ENCODE measurements at regions not wholly inside any gene's neighbourhood (a gene's known extent, or its start where the extent isn't known, plus 50 kb on each side); places are given as distances from the start of the nearest gene placed in this dataset.

DNA sequence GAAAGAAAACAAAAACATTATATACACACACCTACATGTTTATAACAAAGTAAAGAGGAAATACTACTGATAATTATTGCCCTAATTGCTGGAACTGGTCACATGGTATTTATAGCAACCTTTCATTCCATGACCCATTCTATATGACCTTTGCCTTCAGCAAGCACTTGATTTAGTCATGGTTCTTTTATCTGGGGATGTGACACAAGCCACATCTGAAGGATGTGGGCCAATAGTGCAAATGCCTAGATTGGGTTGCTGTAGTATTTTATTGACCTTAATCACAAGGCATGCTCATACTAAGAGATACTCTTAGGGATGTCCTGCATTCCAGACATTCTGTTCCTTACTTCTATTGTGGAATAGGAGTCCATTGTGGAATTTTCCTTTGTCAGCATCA, 723.5 kb upstream of the POM121L12 start:
- H3K9ac ChIP-seq (ENCODE audit: low read length): no peak overlapping the region
- no peaks in the 10 kb centered on the region for H3K27me3 ChIP-seq (ENCODE audit: low read length)
- no peaks in the 10 kb centered on the region for H3K9me3 ChIP-seq (ENCODE audit: insufficient read depth, low read length)
- H2AFZ ChIP-seq (ENCODE audit: low read depth, low read length, severe bottlenecking): no peak overlapping the region
- no peaks in the 10 kb centered on the region for H3K79me2 ChIP-seq (ENCODE audit: insufficient read depth, low read length)
- H3K36me3 ChIP-seq (ENCODE audit: low read length): no peaks in the 10 kb centered on the region
- H3K9me2 ChIP-seq (replicated peaks; ENCODE audit: insufficient read depth, low read length): no peaks in the 10 kb centered on the region
- H3K27ac ChIP-seq (ENCODE audit: low read depth, low read length): no peak overlapping the region
- no peak overlapping the region for H3K4me3 ChIP-seq (ENCODE audit: insufficient read depth, low read length, poor library complexity, severe bottlenecking)
- H3F3A ChIP-seq (ENCODE audit: insufficient read depth): no peaks in the 10 kb centered on the region
- no peak overlapping the region for H3K4me2 ChIP-seq (ENCODE audit: low read depth, low read length, poor library complexity, severe bottlenecking)
- no peaks in the 10 kb centered on the region for H4K20me1 ChIP-seq (ENCODE audit: low read depth, low read length)
- TF ChIP-seq EZH2phosphoT487 (conservative IDR thresholded peaks at IDR 0.05; ENCODE audit: low read length): no peak
- TF ChIP-seq, protein P1, sequence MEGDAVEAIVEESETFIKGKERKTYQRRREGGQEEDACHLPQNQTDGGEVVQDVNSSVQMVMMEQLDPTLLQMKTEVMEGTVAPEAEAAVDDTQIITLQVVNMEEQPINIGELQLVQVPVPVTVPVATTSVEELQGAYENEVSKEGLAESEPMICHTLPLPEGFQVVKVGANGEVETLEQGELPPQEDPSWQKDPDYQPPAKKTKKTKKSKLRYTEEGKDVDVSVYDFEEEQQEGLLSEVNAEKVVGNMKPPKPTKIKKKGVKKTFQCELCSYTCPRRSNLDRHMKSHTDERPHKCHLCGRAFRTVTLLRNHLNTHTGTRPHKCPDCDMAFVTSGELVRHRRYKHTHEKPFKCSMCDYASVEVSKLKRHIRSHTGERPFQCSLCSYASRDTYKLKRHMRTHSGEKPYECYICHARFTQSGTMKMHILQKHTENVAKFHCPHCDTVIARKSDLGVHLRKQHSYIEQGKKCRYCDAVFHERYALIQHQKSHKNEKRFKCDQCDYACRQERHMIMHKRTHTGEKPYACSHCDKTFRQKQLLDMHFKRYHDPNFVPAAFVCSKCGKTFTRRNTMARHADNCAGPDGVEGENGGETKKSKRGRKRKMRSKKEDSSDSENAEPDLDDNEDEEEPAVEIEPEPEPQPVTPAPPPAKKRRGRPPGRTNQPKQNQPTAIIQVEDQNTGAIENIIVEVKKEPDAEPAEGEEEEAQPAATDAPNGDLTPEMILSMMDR (IDR thresholded peaks at IDR 0.05; ENCODE audit: insufficient read depth, low read length, poor library complexity, severe bottlenecking): no peak

DNA sequence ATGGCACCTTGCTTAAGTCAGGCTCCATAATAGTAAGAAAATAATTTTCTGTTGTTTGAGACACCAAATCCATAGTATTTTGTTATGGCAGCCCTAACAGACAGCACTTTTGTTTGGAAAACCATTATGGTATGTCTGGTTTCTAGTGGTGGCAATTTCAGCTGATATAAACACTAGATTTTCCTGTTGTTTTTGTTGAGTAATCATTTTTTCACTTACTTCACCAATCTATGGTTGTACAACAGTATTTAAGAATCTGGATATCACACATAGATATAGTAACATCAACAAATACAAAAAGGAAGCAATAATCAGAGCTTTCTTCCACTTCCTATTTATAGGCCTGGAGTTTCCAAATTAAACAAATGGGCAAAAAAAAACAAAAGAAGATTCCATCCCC, 725.8 kb upstream of the POM121L12 start:
- no peak overlapping the region for H3K4me2 ChIP-seq (ENCODE audit: low read depth, low read length, poor library complexity, severe bottlenecking)
- H3K27ac ChIP-seq (ENCODE audit: low read depth, low read length): no peak overlapping the region
- H3K79me2 ChIP-seq (ENCODE audit: insufficient read depth, low read length): no peaks in the 10 kb centered on the region
- no peaks in the 10 kb centered on the region for H3F3A ChIP-seq (ENCODE audit: insufficient read depth)
- TF ChIP-seq EZH2phosphoT487 (conservative IDR thresholded peaks at IDR 0.05; ENCODE audit: low read length): no peak
- TF ChIP-seq, protein P1 (IDR thresholded peaks at IDR 0.05; ENCODE audit: insufficient read depth, low read length, poor library complexity, severe bottlenecking): no peak
- H3K9me2 ChIP-seq (replicated peaks; ENCODE audit: insufficient read depth, low read length): no peaks in the 10 kb centered on the region
- H4K20me1 ChIP-seq (ENCODE audit: low read depth, low read length): no peaks in the 10 kb centered on the region
- no peak overlapping the region for H3K4me3 ChIP-seq (ENCODE audit: insufficient read depth, low read length, poor library complexity, severe bottlenecking)
- H2AFZ ChIP-seq (ENCODE audit: low read depth, low read length, severe bottlenecking): no peak overlapping the region
- H3K9me3 ChIP-seq (ENCODE audit: insufficient read depth, low read length): no peaks in the 10 kb centered on the region
- no peaks in the 10 kb centered on the region for H3K36me3 ChIP-seq (ENCODE audit: low read length)
- H3K27me3 ChIP-seq (ENCODE audit: low read length): no peaks in the 10 kb centered on the region
- no peak overlapping the region for H3K9ac ChIP-seq (ENCODE audit: low read length)

DNA sequence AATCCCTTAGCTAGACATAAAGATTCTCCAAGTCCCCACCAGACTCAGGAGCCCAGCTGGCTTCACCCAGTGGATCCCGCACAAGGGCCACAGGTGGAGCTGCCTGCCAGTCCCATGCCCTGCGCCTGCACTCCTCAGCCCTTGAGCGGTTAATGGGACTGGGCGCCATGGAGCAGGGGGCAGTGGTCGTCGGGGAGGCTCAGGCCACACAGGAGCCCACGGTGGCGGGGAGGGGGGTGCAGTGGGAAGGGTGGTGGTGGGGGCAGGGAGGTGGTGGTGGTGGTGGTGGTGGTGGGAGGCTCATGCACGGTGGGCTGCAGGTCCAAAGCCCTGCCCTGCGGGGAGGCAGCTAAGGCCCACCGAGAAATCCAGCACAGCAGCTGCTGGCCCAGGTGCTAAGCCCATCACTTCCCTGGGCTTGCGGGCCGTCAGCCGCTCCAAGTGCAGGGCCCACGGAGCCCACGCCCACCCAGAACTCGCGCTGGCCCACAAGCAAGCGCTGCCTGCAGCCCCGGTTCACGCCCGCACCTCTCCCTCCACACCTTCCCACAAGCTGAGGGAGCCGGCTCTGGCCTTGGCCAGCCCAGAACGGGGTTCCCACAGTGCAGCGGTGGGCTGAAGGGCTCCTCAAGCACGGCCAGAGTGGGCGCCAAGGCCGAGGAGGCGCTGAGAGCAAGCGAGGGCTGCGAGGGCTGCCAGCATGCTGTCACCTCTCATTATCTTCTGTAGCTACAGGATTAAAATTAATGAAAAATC, 732.5 kb upstream of the POM121L12 start:
- Histone ChIP-seq H3K79me2 (ENCODE audit: insufficient read depth, low read length) (no peaks in the 10 kb centered on the region), H4K20me1 (ENCODE audit: low read depth, low read length) (no peaks in the 10 kb centered on the region), H3K9ac (ENCODE audit: low read length) (no peak overlapping the region), H3K4me3 (ENCODE audit: insufficient read depth, low read length, poor library complexity, severe bottlenecking) (no peak overlapping the region), H3K27me3 (ENCODE audit: low read length) (no peaks in the 10 kb centered on the region), H3K4me2 (ENCODE audit: low read depth, low read length, poor library complexity, severe bottlenecking) (no peak overlapping the region), H2AFZ (ENCODE audit: low read depth, low read length, severe bottlenecking) (no peak overlapping the region), H3F3A (ENCODE audit: insufficient read depth) (no peaks in the 10 kb centered on the region), H3K27ac (ENCODE audit: low read depth, low read length) (no peak overlapping the region), H3K9me3 (ENCODE audit: insufficient read depth, low read length) (no peaks in the 10 kb centered on the region), H3K36me3 (ENCODE audit: low read length) (no peaks in the 10 kb centered on the region), H3K9me2 (replicated peaks; ENCODE audit: insufficient read depth, low read length) (no peaks in the 10 kb centered on the region)
- TF ChIP-seq EZH2phosphoT487 (conservative IDR thresholded peaks at IDR 0.05; ENCODE audit: low read length): no peak
- TF ChIP-seq, protein P1 (IDR thresholded peaks at IDR 0.05; ENCODE audit: insufficient read depth, low read length, poor library complexity, severe bottlenecking): no peak
